Transverse colon (tissue), 4 donors: ENCODE measurements at regions not wholly inside any gene's neighbourhood (a gene's known extent, or its start where the extent isn't known, plus 50 kb on each side); places are given as distances from the start of the nearest gene placed in this dataset.

Experiments
- EP300 ChIP-seq: sonication (generic); formaldehyde crosslinking; IDR thresholded peaks from one replicate; pipeline ENCODE4 v1.6.1; 2017; ENCODE audit warnings: antibody characterized with exemption, low read depth
- POLR2A ChIP-seq: fragments of 450-650 bp; IDR thresholded peaks from one replicate; pipeline ENCODE4 v1.6.1; 2016; ENCODE audit warnings: antibody characterized with exemption, mild to moderate bottlenecking, moderate library complexity
- POLR2AphosphoS5 ChIP-seq, 3 donors: sonication (generic); formaldehyde crosslinking; IDR thresholded peaks; one replicate each; pipeline ENCODE4 v1.6.1; 2016; ENCODE audit warnings: antibody characterized with exemption in 3 of 3
- TF ChIP-seq, protein P1 (sequence below), 5 experiments: fragments of 200-600 bp in 3 of 5; fragments of 450-650 bp in 2 of 5; sonication (generic) in 3 of 5; IDR thresholded peaks; 1 replicate in 2 of 5; 2 replicates in 3 of 5; pipeline ENCODE4 v1.5.1; 2016 to 2017; ENCODE audit warnings: antibody characterized with exemption in 5 of 5, inconsistent platforms in 3 of 5, mild to moderate bottlenecking in 2 of 5, moderate library complexity in 1 of 5

DNA sequence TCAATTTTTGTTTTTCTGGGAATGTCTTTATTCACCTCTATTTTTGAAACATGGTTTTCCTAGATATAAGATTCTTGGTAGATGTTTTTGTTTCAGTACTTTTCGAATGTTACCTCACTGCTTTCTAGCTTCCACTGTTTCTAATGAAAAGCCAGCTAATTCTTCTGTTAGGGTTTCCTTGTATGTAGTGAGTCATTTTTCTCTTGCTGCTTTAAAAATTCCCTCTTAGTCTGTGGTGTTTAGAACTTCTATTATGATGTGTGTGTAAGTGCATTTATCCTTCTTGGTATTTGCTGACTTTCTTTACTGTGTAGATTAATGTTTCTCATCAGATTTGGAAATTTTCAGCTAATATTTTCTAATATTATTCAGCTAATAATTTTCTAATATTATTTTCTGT lies 151.1 kb upstream of the OSTN start:
- TF ChIP-seq, protein P1, sequence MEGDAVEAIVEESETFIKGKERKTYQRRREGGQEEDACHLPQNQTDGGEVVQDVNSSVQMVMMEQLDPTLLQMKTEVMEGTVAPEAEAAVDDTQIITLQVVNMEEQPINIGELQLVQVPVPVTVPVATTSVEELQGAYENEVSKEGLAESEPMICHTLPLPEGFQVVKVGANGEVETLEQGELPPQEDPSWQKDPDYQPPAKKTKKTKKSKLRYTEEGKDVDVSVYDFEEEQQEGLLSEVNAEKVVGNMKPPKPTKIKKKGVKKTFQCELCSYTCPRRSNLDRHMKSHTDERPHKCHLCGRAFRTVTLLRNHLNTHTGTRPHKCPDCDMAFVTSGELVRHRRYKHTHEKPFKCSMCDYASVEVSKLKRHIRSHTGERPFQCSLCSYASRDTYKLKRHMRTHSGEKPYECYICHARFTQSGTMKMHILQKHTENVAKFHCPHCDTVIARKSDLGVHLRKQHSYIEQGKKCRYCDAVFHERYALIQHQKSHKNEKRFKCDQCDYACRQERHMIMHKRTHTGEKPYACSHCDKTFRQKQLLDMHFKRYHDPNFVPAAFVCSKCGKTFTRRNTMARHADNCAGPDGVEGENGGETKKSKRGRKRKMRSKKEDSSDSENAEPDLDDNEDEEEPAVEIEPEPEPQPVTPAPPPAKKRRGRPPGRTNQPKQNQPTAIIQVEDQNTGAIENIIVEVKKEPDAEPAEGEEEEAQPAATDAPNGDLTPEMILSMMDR (IDR thresholded peaks at IDR 0.05), result no peak
- TF ChIP-seq POLR2A (no peak), POLR2AphosphoS5 (IDR thresholded peaks at IDR 0.05) (no peak), EP300 (no peak)
